ENCODE measurements at regions not wholly inside any gene's neighbourhood (a gene's known extent, or its start where the extent isn't known, plus 50 kb on each side); places are given as distances from the start of the nearest gene placed in this dataset.

GRCh38 chr12:115396567-115396966 lies 712.6 kb upstream of the TBX3 start:
- no peak for TF ChIP-seq CTCF (conservative IDR thresholded peaks at IDR 0.05)
- no peak overlapping the region for H3K27ac ChIP-seq

GRCh38 chr12:115394496-115395220 lies 710.7 kb upstream of the TBX3 start:
- no peak overlapping the region for H3K27ac ChIP-seq
- no peak for TF ChIP-seq CTCF (conservative IDR thresholded peaks at IDR 0.05)

GRCh38 chr12:115388139-115388538 lies 704.2 kb upstream of the TBX3 start:
- TF ChIP-seq CTCF (conservative IDR thresholded peaks at IDR 0.05): no peak

GRCh38 chr12:115387467-115387901 lies 703.5 kb upstream of the TBX3 start:
- H3K27ac ChIP-seq: no peak overlapping the region
- no peak for TF ChIP-seq CTCF (conservative IDR thresholded peaks at IDR 0.05)

More at GRCh38 chr12:115388139-115388538, 704.2 kb upstream of the TBX3 start:
- no peak overlapping the region for H3K27ac ChIP-seq

GRCh38 chr12:115386946-115387345 lies 703.0 kb upstream of the TBX3 start:
- no peak overlapping the region for H3K27ac ChIP-seq
- TF ChIP-seq CTCF (conservative IDR thresholded peaks at IDR 0.05): no peak

- H3K27ac ChIP-seq: no peak overlapping the region
- no peak for TF ChIP-seq CTCF (conservative IDR thresholded peaks at IDR 0.05)
Measured at GRCh38 chr12:115385141-115385540, 701.2 kb upstream of the TBX3 start.

GRCh38 chr12:115384391-115384790 lies 700.4 kb upstream of the TBX3 start:
- H3K27ac ChIP-seq: no peak overlapping the region; the same call in 1 of the 2 replicates
- no peak for TF ChIP-seq CTCF (conservative IDR thresholded peaks at IDR 0.05)
